Kidney epithelial cell (primary cell): ENCODE measurements at regions not wholly inside any gene's neighbourhood (a gene's known extent, or its start where the extent isn't known, plus 50 kb on each side); places are given as distances from the start of the nearest gene placed in this dataset.

ENCODE experiments used
- DNase-seq: peaks from one replicate; pipeline ENCODE4 v3.0.0-alpha.2; 2010; ENCODE audit warnings: low read depth
- H3K27me3 ChIP-seq: 2 replicates; pipeline ENCODE4 v1.6.0; 2011; ENCODE audit warnings: low read length; ENCODE audit not compliant: control insufficient read depth, insufficient read depth
- H3K36me3 ChIP-seq: 2 replicates; pipeline ENCODE4 v1.5.1; 2011; ENCODE audit warnings: low read length; ENCODE audit not compliant: control insufficient read depth, insufficient read depth
- H3K4me3 ChIP-seq: 2 replicates; pipeline ENCODE4 v1.5.1; 2011; ENCODE audit warnings: low read depth, mild to moderate bottlenecking, control low read depth, low read length
- CTCF ChIP-seq: IDR thresholded peaks from 2 replicates; pipeline ENCODE4 v1.5.1; 2011; ENCODE audit warnings: mild to moderate bottlenecking, moderate library complexity, low read length, control low read depth, inconsistent platforms; ENCODE audit not compliant: insufficient read depth, poor library complexity, severe bottlenecking

- no peak for TF ChIP-seq CTCF
- H3K27me3 ChIP-seq, result no peaks in the 10 kb centered on the region
- DNase-seq, result no peak
- no peak overlapping the region for H3K4me3 ChIP-seq
- H3K36me3 ChIP-seq, result no peaks in the 10 kb centered on the region
These were observed 57.9 kb downstream of the GPR101 start for GRCh38 chrX:136975684-136976470.

GRCh38 chrX:136967966-136968365 is 65.8 kb downstream of the GPR101 start:
- DNase-seq, result no peak
- Histone ChIP-seq H3K27me3 (no peaks in the 10 kb centered on the region), H3K4me3 (no peak overlapping the region), H3K36me3 (no peaks in the 10 kb centered on the region)
- no peak for TF ChIP-seq CTCF

- Histone ChIP-seq H3K4me3 (no peak overlapping the region), H3K36me3 (no peaks in the 10 kb centered on the region), H3K27me3 (no peaks in the 10 kb centered on the region)
- DNase-seq, result no peak
- no peak for TF ChIP-seq CTCF
These were observed 69.8 kb downstream of the GPR101 start for GRCh38 chrX:136963973-136964372.

DNA sequence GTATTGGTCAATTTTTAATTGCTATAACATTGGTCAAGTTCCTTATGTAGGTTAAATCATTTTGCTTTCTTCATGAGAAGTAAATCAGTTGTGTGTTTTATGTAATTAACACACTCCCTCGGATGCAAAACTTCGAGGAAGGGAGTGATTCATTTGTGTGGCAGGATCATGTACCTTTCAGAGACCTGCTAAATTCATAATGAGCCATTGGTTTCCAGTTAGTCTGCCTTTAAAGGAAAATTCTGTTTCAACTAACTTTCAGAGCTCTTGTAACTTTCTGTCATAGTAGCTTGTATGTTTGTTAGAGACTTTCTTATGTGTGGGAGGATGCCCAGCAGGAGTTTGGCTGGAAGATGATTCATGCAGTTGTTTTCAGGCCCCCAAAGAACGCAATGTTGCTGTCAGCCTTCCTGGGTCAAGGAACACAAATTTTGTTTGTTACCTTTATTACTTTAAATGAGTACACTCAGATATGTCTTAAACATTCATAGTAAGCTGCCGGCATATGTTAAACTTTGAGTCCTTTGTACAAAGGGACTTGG is 72.1 kb downstream of the GPR101 start:
- DNase-seq, result no peak
- H3K27me3 ChIP-seq, result no peaks in the 10 kb centered on the region
- no peak for TF ChIP-seq CTCF
- H3K4me3 ChIP-seq, result no peak overlapping the region
- H3K36me3 ChIP-seq, result no peaks in the 10 kb centered on the region

GRCh38 chrX:136954930-136955329 is 74.4 kb upstream of the RBMX start:
- no peak overlapping the region for H3K4me3 ChIP-seq
- H3K36me3 ChIP-seq, result no peaks in the 10 kb centered on the region
- no peaks in the 10 kb centered on the region for H3K27me3 ChIP-seq
- peak; percentile 39 for TF ChIP-seq CTCF
- DNase-seq, result no peak
